Trophoblast cell (in vitro differentiated cells and primary cell): ENCODE measurements at regions not wholly inside any gene's neighbourhood (a gene's known extent, or its start where the extent isn't known, plus 50 kb on each side); places are given as distances from the start of the nearest gene placed in this dataset.

Experiments used
- DNase-seq, 2 donors: peaks; one replicate each; pipeline ENCODE4 v3.0.0-alpha.2; 2016
- H2AFZ ChIP-seq: 2 replicates; pipeline ENCODE4 v1.6.1; 2013; ENCODE audit warnings: low read length, moderate library complexity, mild to moderate bottlenecking; ENCODE audit not compliant: insufficient read depth, poor library complexity
- H2AK5ac ChIP-seq: 2 replicates; pipeline ENCODE4 v1.6.1; 2013; ENCODE audit warnings: mild to moderate bottlenecking, low read length
- H2BK120ac ChIP-seq: 2 replicates; pipeline ENCODE4 v1.6.1; 2013; ENCODE audit warnings: low read length, mild to moderate bottlenecking, moderate library complexity; ENCODE audit not compliant: insufficient read depth, poor library complexity
- H2BK12ac ChIP-seq: 2 replicates; pipeline ENCODE4 v1.6.1; 2013; ENCODE audit warnings: mild to moderate bottlenecking, low read length, moderate library complexity
- H2BK5ac ChIP-seq: 2 replicates; pipeline ENCODE4 v1.6.1; 2013; ENCODE audit warnings: low read length, low read depth, moderate library complexity, mild to moderate bottlenecking; ENCODE audit not compliant: poor library complexity
- H3K14ac ChIP-seq: 2 replicates; pipeline ENCODE4 v1.6.1; 2013; ENCODE audit warnings: mild to moderate bottlenecking, low read length
- H3K18ac ChIP-seq: 2 replicates; pipeline ENCODE4 v1.6.1; 2013; ENCODE audit warnings: mild to moderate bottlenecking, low read length
- H3K23ac ChIP-seq: 2 replicates; pipeline ENCODE4 v1.6.1; 2013; ENCODE audit warnings: low read length
- H3K27ac ChIP-seq: 2 replicates; pipeline ENCODE4 v1.5.1; 2013; ENCODE audit warnings: low read depth, mild to moderate bottlenecking, inconsistent platforms, low read length, moderate library complexity
- H3K27me3 ChIP-seq: 2 replicates; pipeline ENCODE4 v1.6.1; 2013; ENCODE audit warnings: inconsistent platforms, mild to moderate bottlenecking, low read length, moderate library complexity; ENCODE audit not compliant: insufficient read depth
- H3K36me3 ChIP-seq, 2 experiments: 1 replicate in 1 of 2; 2 replicates in 1 of 2; pipeline ENCODE4 v1.6.1; 2013; ENCODE audit warnings: low read length in 2 of 2, mild to moderate bottlenecking in 2 of 2, moderate library complexity in 1 of 2; ENCODE audit not compliant: insufficient read depth in 2 of 2, control insufficient read depth in 1 of 2
- H3K4ac ChIP-seq: 2 replicates; pipeline ENCODE4 v1.6.1; 2013; ENCODE audit warnings: low read depth, mild to moderate bottlenecking, low read length, moderate library complexity
- H3K4me1 ChIP-seq, 2 experiments: 1 replicate in 1 of 2; 2 replicates in 1 of 2; pipeline ENCODE4 v1.6.1; 2013; ENCODE audit warnings: low read length in 2 of 2, mild to moderate bottlenecking in 2 of 2, moderate library complexity in 1 of 2; ENCODE audit not compliant: insufficient read depth in 2 of 2, control insufficient read depth in 1 of 2
- H3K4me2 ChIP-seq: 2 replicates; pipeline ENCODE4 v1.6.1; 2013; ENCODE audit warnings: inconsistent platforms, mild to moderate bottlenecking, low read length, moderate library complexity
- H3K4me3 ChIP-seq: 2 replicates; pipeline ENCODE4 v1.5.1; 2013; ENCODE audit warnings: mild to moderate bottlenecking, low read depth, low read length, inconsistent platforms
- H3K79me1 ChIP-seq: one replicate; pipeline ENCODE4 v1.6.1; 2013; ENCODE audit warnings: low read length
- H3K79me2 ChIP-seq: 2 replicates; pipeline ENCODE4 v1.6.1; 2013; ENCODE audit warnings: low read length, mild to moderate bottlenecking; ENCODE audit not compliant: control insufficient read depth, insufficient read depth, poor library complexity
- H3K9ac ChIP-seq: 2 replicates; pipeline ENCODE4 v1.6.1; 2013; ENCODE audit warnings: mild to moderate bottlenecking, low read length
- H3K9me3 ChIP-seq: 2 replicates; pipeline ENCODE4 v1.6.1; 2013; ENCODE audit warnings: low read depth, mild to moderate bottlenecking, control low read depth, inconsistent platforms, low read length; ENCODE audit not compliant: insufficient read depth
- H4K12ac ChIP-seq: 2 replicates; pipeline ENCODE4 v1.6.1; 2013; ENCODE audit warnings: low read depth, mild to moderate bottlenecking, low read length, moderate library complexity
- H4K8ac ChIP-seq: 2 replicates; pipeline ENCODE4 v1.6.1; 2013; ENCODE audit warnings: low read depth, mild to moderate bottlenecking, low read length, moderate library complexity
- H4K91ac ChIP-seq: one replicate; pipeline ENCODE4 v1.6.1; 2013; ENCODE audit warnings: low read depth, mild to moderate bottlenecking, low read length, moderate library complexity
- WGBS: extraction: QIAGEN DNeasy Blood & Tissue Kit; methylation state at CpG from one replicate; pipeline ENCODE4 v1.1.7; 2013; ENCODE audit warnings: missing lambda C conversion rate; ENCODE audit not compliant: insufficient read length, insufficient coverage; ENCODE audit errors: extremely low coverage; 5-methylcytosine and 5-hydroxymethylcytosine counted together

GRCh38 chr6:56714982-56715456, 72.3 kb upstream of the DST start:
- H3K18ac ChIP-seq: no peak overlapping the region
- H3K14ac ChIP-seq: no peak overlapping the region
- no peaks in the 10 kb centered on the region for H3K27me3 ChIP-seq
- no peak overlapping the region for H3K27ac ChIP-seq
- peak overlapping the region; percentile 49 for H2BK5ac ChIP-seq
- H2BK12ac ChIP-seq: no peak overlapping the region
- no peak overlapping the region for H4K91ac ChIP-seq
- no peaks in the 10 kb centered on the region for H3K36me3 ChIP-seq
- H3K23ac ChIP-seq: no peak overlapping the region
- DNase-seq: peak; percentile 32 to 67
- no CpG with 5 or more reads among the region's 2 CpGs for WGBS
- no peak overlapping the region for H3K4me2 ChIP-seq
- no peaks in the 10 kb centered on the region for H3K9me3 ChIP-seq
- H3K79me1 ChIP-seq: no peaks in the 10 kb centered on the region
- peaks cover 9 to 11% of the 10 kb centered on the region in 2 experiments for H3K4me1 ChIP-seq
- H4K12ac ChIP-seq: no peak overlapping the region
- H2BK120ac ChIP-seq: no peak overlapping the region
- no peak overlapping the region for H3K4me3 ChIP-seq
- H4K8ac ChIP-seq: no peak overlapping the region
- no peaks in the 10 kb centered on the region for H3K79me2 ChIP-seq
- H2AFZ ChIP-seq: no peak overlapping the region
- H3K4ac ChIP-seq: no peak overlapping the region
- H3K9ac ChIP-seq: no peak overlapping the region
- H2AK5ac ChIP-seq: no peak overlapping the region

DNA sequence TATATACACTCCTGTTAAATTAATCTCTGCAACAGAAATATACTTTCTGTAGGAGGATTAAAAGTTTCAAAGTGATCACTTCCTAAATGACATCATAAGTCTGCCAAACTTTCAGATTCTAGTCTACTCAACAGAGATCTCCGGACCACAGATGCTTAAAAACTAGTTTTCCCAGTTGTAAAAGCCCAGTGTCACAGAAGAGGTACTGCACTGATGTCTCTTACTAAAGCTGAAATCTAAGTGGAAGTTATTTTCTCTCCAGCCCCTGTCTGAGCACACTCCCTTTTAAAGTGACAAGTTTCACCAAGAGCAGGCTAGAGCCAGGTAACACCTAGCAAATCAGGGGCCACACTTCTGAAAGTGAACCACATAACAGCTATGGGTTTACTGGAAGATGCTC, 71.6 kb upstream of the DST start:
- Histone ChIP-seq H3K18ac (no peak overlapping the region), H2BK5ac (no peak overlapping the region), H3K4ac (no peak overlapping the region), H2AK5ac (no peak overlapping the region), H3K79me1 (no peaks in the 10 kb centered on the region), H3K36me3 (no peaks in the 10 kb centered on the region), H3K4me2 (no peak overlapping the region), H4K91ac (no peak overlapping the region), H3K79me2 (no peaks in the 10 kb centered on the region), H3K27me3 (no peaks in the 10 kb centered on the region), H2AFZ (no peak overlapping the region), H3K9me3 (no peaks in the 10 kb centered on the region), H2BK12ac (no peak overlapping the region), H3K27ac (peak overlapping the region; percentile 32), H3K4me3 (no peak overlapping the region), H3K4me1 (peaks cover 9 to 11% of the 10 kb centered on the region in 2 experiments), H2BK120ac (no peak overlapping the region), H4K12ac (no peak overlapping the region), H3K23ac (no peak overlapping the region), H4K8ac (no peak overlapping the region), H3K14ac (no peak overlapping the region), H3K9ac (no peak overlapping the region)
- DNase-seq: peak; percentile 3 to 56
- WGBS: no CpG with 5 or more reads among the region's 1 CpG

GRCh38 chr6:56713254-56713672, 70.6 kb upstream of the DST start:
- Histone ChIP-seq H3K14ac (no peak overlapping the region), H3K4me1 (peaks cover 9 to 11% of the 10 kb centered on the region in 2 experiments), H3K79me1 (no peaks in the 10 kb centered on the region), H3K4me3 (no peak overlapping the region), H3K18ac (no peak overlapping the region), H3K36me3 (no peaks in the 10 kb centered on the region), H2BK120ac (no peak overlapping the region), H3K23ac (no peak overlapping the region), H2AFZ (no peak overlapping the region), H2BK5ac (no peak overlapping the region), H4K8ac (no peak overlapping the region), H3K79me2 (no peaks in the 10 kb centered on the region), H2BK12ac (no peak overlapping the region), H2AK5ac (no peak overlapping the region), H4K12ac (no peak overlapping the region), H3K27me3 (no peaks in the 10 kb centered on the region), H4K91ac (no peak overlapping the region), H3K4me2 (no peak overlapping the region), H3K27ac (peak overlapping the region; percentile 19), H3K9ac (no peak overlapping the region), H3K9me3 (no peaks in the 10 kb centered on the region), H3K4ac (peak overlapping the region; percentile 42)
- DNase-seq: peak; percentile 45 to 75
- WGBS: no CpG with 5 or more reads among the region's 3 CpGs

GRCh38 chr6:56710967-56711366, 68.3 kb upstream of the DST start:
- Histone ChIP-seq H3K27me3 (no peaks in the 10 kb centered on the region), H4K12ac (no peak overlapping the region), H3K23ac (no peak overlapping the region), H3K79me2 (no peaks in the 10 kb centered on the region), H3K9ac (no peak overlapping the region), H3K14ac (no peak overlapping the region), H3K4ac (no peak overlapping the region), H3K18ac (no peak overlapping the region), H3K27ac (no peak overlapping the region), H4K8ac (no peak overlapping the region), H2AFZ (no peak overlapping the region), H3K4me2 (no peak overlapping the region), H2AK5ac (no peak overlapping the region), H4K91ac (no peak overlapping the region), H3K79me1 (no peaks in the 10 kb centered on the region), H3K36me3 (no peaks in the 10 kb centered on the region), H3K9me3 (no peaks in the 10 kb centered on the region), H2BK12ac (no peak overlapping the region), H3K4me3 (no peak overlapping the region), H3K4me1 (peaks cover 9 to 11% of the 10 kb centered on the region in 2 experiments), H2BK5ac (no peak overlapping the region), H2BK120ac (no peak overlapping the region)
- no peak for DNase-seq
- WGBS: no CpG with 5 or more reads among the region's 1 CpG
